Endothelial cell of umbilical vein (primary cell): ENCODE measurements at regions not wholly inside any gene's neighbourhood (a gene's known extent, or its start where the extent isn't known, plus 50 kb on each side); places are given as distances from the start of the nearest gene placed in this dataset.

Experiments
- BruUV-seq: library from RNA; stranded (reverse); fragments of 400-500 nt; replicated peaks from 2 replicates; lab custom pipeline; 2021; lab: Mats Ljungman, UMichigan
- CTCF ChIA-PET: fragments of 300-600, 350-600 bp; sonication (Branson Sonifier 250); formaldehyde crosslinking; loops from one replicate; lab custom pipeline; 2021; ENCODE audit warnings: antibody characterized with exemption, inconsistent platforms; lab: Charles Lee
- POLR2A ChIA-PET: fragments of 300-600, 350-600 bp; sonication (Branson Sonifier 250); formaldehyde crosslinking; loops from one replicate; lab custom pipeline; 2021; ENCODE audit warnings: antibody characterized with exemption, inconsistent platforms; lab: Charles Lee
- DNase-seq: peaks from one replicate; pipeline ENCODE4 v3.0.0-alpha.2; 2011; ENCODE audit warnings: low read depth, low spot score
- FAIRE-seq: peaks from 2 replicates; lab custom pipeline; 2011; peaks lifted over from hg19 to GRCh38; lab: Jason Lieb, UNC
- H2AFZ ChIP-seq: 2 replicates; pipeline ENCODE4 v1.6.0; 2012; ENCODE audit warnings: low read depth, low read length, control low read depth, inconsistent platforms
- H3K27ac ChIP-seq: 2 replicates; pipeline ENCODE4 v1.5.1; 2011; ENCODE audit warnings: low read depth, mild to moderate bottlenecking, control low read depth, low read length, moderate library complexity; ENCODE audit not compliant: insufficient read depth
- H3K27me3 ChIP-seq, 2 experiments: 2 replicates each; pipeline versions ENCODE4 v1.6.0 to v1.6.1; 2011; ENCODE audit warnings: low read length in 2 of 2, mixed read lengths in 1 of 2; ENCODE audit not compliant: control insufficient read depth in 2 of 2, insufficient read depth in 2 of 2
- H3K36me3 ChIP-seq, 2 experiments: 2 replicates in 1 of 2; 3 replicates in 1 of 2; pipeline ENCODE4 v1.5.1; 2011; ENCODE audit warnings: low read length in 2 of 2, mild to moderate bottlenecking in 1 of 2, moderate library complexity in 1 of 2; ENCODE audit not compliant: control insufficient read depth in 2 of 2, insufficient read depth in 2 of 2; ENCODE audit errors: extremely low read depth in 1 of 2
- H3K4me1 ChIP-seq: 3 replicates; pipeline ENCODE4 v1.5.1; 2011; ENCODE audit warnings: mild to moderate bottlenecking, low read length; ENCODE audit not compliant: control insufficient read depth, insufficient read depth; ENCODE audit errors: extremely low read depth
- H3K4me2 ChIP-seq: 2 replicates; pipeline ENCODE4 v1.6.1; 2011; ENCODE audit warnings: low read length, control low read depth, mixed read lengths; ENCODE audit not compliant: insufficient read depth
- H3K4me3 ChIP-seq, 3 experiments: fragments of 200-600 bp in 1 of 3; sonication (generic), shearing (Covaris generic) in 1 of 3; replicated peaks in 1 of 3; 2 replicates each; pipeline ENCODE4 v1.5.1; 2011 to 2016; ENCODE audit warnings: control low read depth in 3 of 3, low read length in 3 of 3, mild to moderate bottlenecking in 2 of 3, inconsistent platforms in 1 of 3, low read depth in 1 of 3, moderate library complexity in 1 of 3; ENCODE audit not compliant: insufficient read depth in 1 of 3
- H3K79me2 ChIP-seq: 2 replicates; pipeline ENCODE4 v1.6.0; 2012; ENCODE audit warnings: low read length, inconsistent platforms; ENCODE audit not compliant: control insufficient read depth, insufficient read depth
- H3K9ac ChIP-seq: replicated peaks from 2 replicates; pipeline ENCODE3; 2011; ENCODE audit warnings: low read length, control low read depth; ENCODE audit not compliant: insufficient read depth; ENCODE audit errors: extremely low read depth
- H3K9me1 ChIP-seq: replicated peaks from 3 replicates; pipeline ENCODE4 v1.6.0; 2011; ENCODE audit warnings: mild to moderate bottlenecking, low read length; ENCODE audit not compliant: control insufficient read depth, insufficient read depth; ENCODE audit errors: extremely low read depth
- H3K9me3 ChIP-seq: replicated peaks from 2 replicates; pipeline ENCODE4 v1.5.1; 2012; ENCODE audit warnings: low read length, inconsistent platforms; ENCODE audit not compliant: control insufficient read depth, insufficient read depth
- H4K20me1 ChIP-seq: replicated peaks from 2 replicates; pipeline ENCODE3; 2011; ENCODE audit warnings: mild to moderate bottlenecking, low read length; ENCODE audit not compliant: control insufficient read depth, insufficient read depth; ENCODE audit errors: extremely low read depth
- EZH2 ChIP-seq: IDR thresholded peaks from 2 replicates; pipeline ENCODE4 v1.6.1; 2012; ENCODE audit warnings: borderline replicate concordance, low read depth, mild to moderate bottlenecking, moderate library complexity, low read length, inconsistent platforms; ENCODE audit not compliant: severe bottlenecking
- FOS ChIP-seq: IDR thresholded peaks from 2 replicates; pipeline ENCODE4 v1.6.1; 2011; ENCODE audit warnings: mild to moderate bottlenecking, low read length, moderate library complexity, borderline replicate concordance; ENCODE audit not compliant: insufficient read depth
- JUN ChIP-seq: IDR thresholded peaks from 2 replicates; pipeline ENCODE4 v1.6.1; 2011; ENCODE audit warnings: borderline replicate concordance, low read depth; ENCODE audit not compliant: insufficient read length, insufficient read depth
- MAX ChIP-seq: IDR thresholded peaks from 2 replicates; pipeline ENCODE4 v1.6.1; 2011; ENCODE audit not compliant: insufficient read depth, insufficient read length
- MYC ChIP-seq: IDR thresholded peaks from one replicate; pipeline ENCODE4 v1.6.1; 2011; ENCODE audit warnings: mild to moderate bottlenecking, low read depth, low read length
- POLR2A ChIP-seq: IDR thresholded peaks from 2 replicates; pipeline ENCODE4 v1.6.1; 2012; ENCODE audit warnings: low read depth, mild to moderate bottlenecking, control low read depth, low read length
- POLR2AphosphoS5 ChIP-seq: IDR thresholded peaks from 2 replicates; pipeline ENCODE4 v1.6.1; 2012; ENCODE audit warnings: low read depth, mild to moderate bottlenecking, control low read depth, low read length, moderate library complexity; ENCODE audit not compliant: insufficient read depth
- dilution Hi-C: fragments of 300-500 bp; cut with MboI; formaldehyde crosslinking; loops from one replicate; pipeline ENCODE4 v1.15.0; 2019; ENCODE audit warnings: low sequenced_read_pairs; ENCODE audit not compliant: extremely low pct_ligation_motif_present
- intact Hi-C: fragments of 100-400 bp; cut with micrococcal nuclease; formaldehyde crosslinking; loops from one replicate; pipeline ENCODE4 v1.10.0; 2022

DNA sequence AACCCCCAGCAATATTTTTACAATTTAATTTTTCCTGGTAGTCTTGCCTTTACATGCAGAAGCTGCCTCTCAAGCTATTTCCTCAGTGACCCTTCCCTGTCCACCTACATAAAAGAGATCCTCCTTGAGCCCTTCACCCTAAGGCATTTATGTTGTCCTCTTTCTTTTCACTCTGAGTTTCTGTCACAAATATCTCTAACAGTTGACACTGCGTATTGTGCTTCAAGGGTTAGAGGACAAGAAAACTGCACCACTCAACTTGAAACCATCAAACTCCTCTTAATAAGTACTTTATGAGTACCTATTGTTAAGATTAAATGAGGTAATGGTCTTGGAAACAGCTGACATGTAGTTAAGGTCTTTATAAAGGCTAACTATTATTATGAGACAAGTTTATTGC lies 557.7 kb downstream of the TRHDE start:
- DNase-seq: no peak
- Histone ChIP-seq H3K9me1 (no peaks in the 10 kb centered on the region), H3K27ac (no peak overlapping the region), H3K27me3 (no peaks in the 10 kb centered on the region), H4K20me1 (no peaks in the 10 kb centered on the region), H3K9ac (no peak overlapping the region), H3K4me3 (no peak overlapping the region), H2AFZ (no peak overlapping the region), H3K9me3 (peaks cover 1% of the 10 kb centered on the region), H3K36me3 (no peaks in the 10 kb centered on the region), H3K4me1 (no peaks in the 10 kb centered on the region), H3K4me2 (no peak overlapping the region), H3K79me2 (no peaks in the 10 kb centered on the region)
- no TSS peak for BruUV-seq
- intact Hi-C loops (no loop called here), dilution Hi-C loops (no loop called here)
- POLR2A ChIA-PET: no interaction called here
- CTCF ChIA-PET: no interaction called here
- no peak for TF ChIP-seq FOS
- TF ChIP-seq POLR2AphosphoS5: no peak
- TF ChIP-seq MYC: no peak
- FAIRE-seq: no peak

DNA sequence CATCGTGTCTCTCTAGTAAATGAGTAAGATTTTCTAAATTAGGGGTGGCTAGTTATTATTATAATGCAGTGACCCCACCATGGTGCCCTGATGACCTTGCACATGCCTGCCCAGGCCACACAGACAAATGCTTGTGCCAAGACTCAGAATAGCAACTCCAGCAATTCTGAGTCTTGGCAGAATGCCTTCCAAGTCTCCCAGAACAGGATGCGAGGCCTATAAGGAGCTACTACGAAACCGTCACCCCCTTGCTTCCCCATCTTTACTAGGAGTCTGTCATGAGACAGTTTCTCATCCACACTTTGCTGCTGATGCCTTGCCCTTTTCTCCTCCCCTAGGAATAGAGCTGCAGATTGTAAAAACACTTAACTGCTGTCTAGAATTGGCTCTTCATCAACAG lies 559.9 kb downstream of the TRHDE start:
- no peak for FAIRE-seq

More for the DNA sequence above, 559.9 kb downstream of the TRHDE start:
- H3K27ac ChIP-seq: no peak overlapping the region
- no peaks in the 10 kb centered on the region for H3K36me3 ChIP-seq
- ChIA-PET POLR2A (no interaction called here), CTCF (no interaction called here)
- no peak for DNase-seq
- no peak for TF ChIP-seq JUN
- TF ChIP-seq EZH2: no peak
- TF ChIP-seq MAX: no peak
- TF ChIP-seq FOS: no peak
- TF ChIP-seq MYC: no peak
- no peak for TF ChIP-seq POLR2A
- no peaks in the 10 kb centered on the region for H4K20me1 ChIP-seq
- no peak overlapping the region for H3K4me2 ChIP-seq
- dilution Hi-C loops (no loop called here), intact Hi-C loops (no loop called here)
- H2AFZ ChIP-seq: no peak overlapping the region
- no peak overlapping the region for H3K9ac ChIP-seq
- H3K9me1 ChIP-seq: no peaks in the 10 kb centered on the region
- BruUV-seq: no TSS peak
- no peaks in the 10 kb centered on the region for H3K27me3 ChIP-seq
- H3K4me1 ChIP-seq: no peaks in the 10 kb centered on the region
- no peaks in the 10 kb centered on the region for H3K79me2 ChIP-seq
- H3K9me3 ChIP-seq: peaks cover 1% of the 10 kb centered on the region
- H3K4me3 ChIP-seq: no peak overlapping the region
